Psoas muscle (tissue), 7 donors: ENCODE measurements at regions not wholly inside any gene's neighbourhood (a gene's known extent, or its start where the extent isn't known, plus 50 kb on each side); places are given as distances from the start of the nearest gene placed in this dataset.

Experiments
- ATAC-seq, 4 donors: fragments of 200-7000 bp; cut with Tn5 transposase; one replicate each; pipeline ENCODE4 v1.9.1; 2020; ENCODE audit warnings: moderate library complexity in 3 of 4, mild to moderate bottlenecking in 2 of 4
- DNase-seq, 2 donors: peaks; one replicate each; pipeline ENCODE4 v3.0.0-alpha.2; 2020
- H3K27ac ChIP-seq: fragments of 200-600 bp; one replicate; pipeline ENCODE4 v1.8.0; 2022
- H3K27me3 ChIP-seq, 3 donors: fragments of 200-600 bp in 1 of 3; one replicate each; pipeline versions ENCODE4 v1.6.1 to v1.8.0; 2013 to 2022; ENCODE audit warnings: low read length in 2 of 3, mild to moderate bottlenecking in 2 of 3, moderate library complexity in 1 of 3; ENCODE audit not compliant: insufficient read depth in 3 of 3
- H3K36me3 ChIP-seq, 2 donors: fragments of 200-600 bp in 1 of 2; one replicate each; pipeline versions ENCODE4 v1.6.1 to v1.8.0; 2013 to 2022; ENCODE audit warnings: low read depth in 1 of 2, mild to moderate bottlenecking in 1 of 2, moderate library complexity in 1 of 2; ENCODE audit not compliant: insufficient read depth in 1 of 2
- H3K4me1 ChIP-seq: fragments of 200-600 bp; one replicate; pipeline ENCODE4 v1.8.0; 2022
- H3K4me3 ChIP-seq: fragments of 200-600 bp; one replicate; pipeline ENCODE4 v1.8.0; 2022; ENCODE audit warnings: mild to moderate bottlenecking
- H3K9me3 ChIP-seq: fragments of 200-600 bp; one replicate; pipeline ENCODE4 v1.8.0; 2022
- CTCF ChIP-seq: fragments of 200-600 bp; IDR thresholded peaks from one replicate; pipeline ENCODE4 v1.8.0; 2022; ENCODE audit warnings: antibody characterized with exemption
- WGBS, 3 donors: extraction: QIAGEN DNeasy Blood & Tissue Kit; methylation state at CpG; one replicate each; pipeline versions ENCODE4 v1.1.6 to v1.1.7; 2013; 5-methylcytosine and 5-hydroxymethylcytosine counted together
- intact Hi-C, 2 donors: fragments of 100-400 bp; cut with DNase I; formaldehyde crosslinking; loops; one replicate each; pipeline versions ENCODE4 v1.11.0 to v1.14.2; 2022
- donor health status: healthy with polysubstance abuse.
- donor health status: DM: no; HTN: no; CAD: no; lungs with moderate emphysema.
- donor health status: Bipolar disorder and iron deficiency.
- donor health status: healthy.
- donor health status: DM: yes; HTN: yes; CAD: no.
- donor health status: DM: no; HTN: no; CAD: no.
- donor health status: DM: yes; HTN: yes; CAD: no.

- no peaks in the 10 kb centered on the region for H3K27me3 ChIP-seq
- no peak overlapping the region for H3K4me3 ChIP-seq
- WGBS, 3 donors: 44 to 60% (median 53%) methylated on average over 4 of the region's 4 CpGs
- ATAC-seq (no peak), DNase-seq (no peak)
- H3K4me1 ChIP-seq: no peaks in the 10 kb centered on the region
- H3K27ac ChIP-seq: no peak overlapping the region
- no peaks in the 10 kb centered on the region for H3K36me3 ChIP-seq
- no peak for TF ChIP-seq CTCF
- intact Hi-C loops: no loop called here
- H3K9me3 ChIP-seq: no peaks in the 10 kb centered on the region
These were observed 661.9 kb downstream of the ETS1 start for GRCh38 chr11:127925475-127925874.

- no peak overlapping the region for H3K27ac ChIP-seq
- TF ChIP-seq CTCF: no peak
- WGBS, 3 donors: 76 to 84% (median 77%) methylated on average over 2 of the region's 2 CpGs
- ATAC-seq: no peak
- no peaks in the 10 kb centered on the region for H3K9me3 ChIP-seq
- DNase-seq: no peak
- intact Hi-C loops: no loop called here
- H3K4me1 ChIP-seq: no peaks in the 10 kb centered on the region
- H3K27me3 ChIP-seq: no peaks in the 10 kb centered on the region
- H3K36me3 ChIP-seq: no peaks in the 10 kb centered on the region
- H3K4me3 ChIP-seq: no peak overlapping the region
These were observed 668.0 kb downstream of the ETS1 start for GRCh38 chr11:127919206-127920000.

GRCh38 chr11:127902382-127902781, 685.0 kb downstream of the ETS1 start:
- Histone ChIP-seq H3K4me3 (no peak overlapping the region), H3K27ac (no peak overlapping the region), H3K36me3 (no peaks in the 10 kb centered on the region), H3K4me1 (no peaks in the 10 kb centered on the region), H3K27me3 (no peaks in the 10 kb centered on the region), H3K9me3 (no peaks in the 10 kb centered on the region)
- intact Hi-C loops: no loop called here
- TF ChIP-seq CTCF: no peak
- no peak for ATAC-seq
- no peak for DNase-seq

GRCh38 chr11:127898422-127899365, 688.7 kb downstream of the ETS1 start:
- Histone ChIP-seq H3K4me1 (no peaks in the 10 kb centered on the region), H3K36me3 (no peaks in the 10 kb centered on the region), H3K9me3 (no peaks in the 10 kb centered on the region), H3K27me3 (no peaks in the 10 kb centered on the region), H3K4me3 (no peak overlapping the region), H3K27ac (no peak overlapping the region)
- 94 to 99% (median 98%) methylated on average over 24 to 28 of the region's 28 CpGs for WGBS, 3 donors
- TF ChIP-seq CTCF: no peak
- ATAC-seq: no peak
- no peak for DNase-seq
- intact Hi-C loops: no loop called here
